ENCODE measurements at regions not wholly inside any gene's neighbourhood (a gene's known extent, or its start where the extent isn't known, plus 50 kb on each side); places are given as distances from the start of the nearest gene placed in this dataset.

DNA sequence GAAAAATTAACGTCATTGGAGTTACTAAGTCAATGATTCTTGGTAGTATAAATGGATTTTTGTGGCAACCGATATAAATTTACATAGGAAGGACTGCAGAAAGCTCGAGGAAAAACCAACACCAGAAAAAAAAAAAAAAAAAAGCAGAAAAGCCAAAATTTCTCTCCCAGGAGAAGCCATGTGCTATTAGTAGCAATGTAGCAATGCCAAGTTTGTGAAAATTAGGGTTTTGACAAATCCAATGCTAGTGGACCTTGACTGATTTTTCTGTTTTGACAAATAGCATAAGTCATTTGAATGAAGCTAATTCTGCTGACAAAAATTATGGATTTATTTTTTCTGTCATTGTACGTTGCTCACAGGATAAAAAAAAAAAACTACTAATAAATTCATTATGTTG lies 1561.9 kb downstream of the MRPL39 start:
- Mint-ChIP-seq H3K27ac (no peak overlapping the region), H3K27me3 (no peaks in the 10 kb centered on the region), H3K9me3 (ENCODE audit: insufficient read depth) (no peaks in the 10 kb centered on the region), H3K4me1 (peaks cover 57% of the 10 kb centered on the region), H3K4me3 (no peak overlapping the region)
- DNase-seq, result no peak
- no peak overlapping the region for H3K4me3 ChIP-seq (ENCODE audit: control extremely low read depth in 1 of 5, extremely low read depth in 1 of 5, insufficient read depth in 1 of 5, low read depth in 2 of 5, low read length in 4 of 5)
- H3K27me3 ChIP-seq (replicated peaks in 1 of 4; ENCODE audit: control extremely low read depth in 1 of 4, control insufficient read depth in 3 of 4, insufficient read depth in 4 of 4, low read length in 3 of 4), result no peaks in the 10 kb centered on the region
- H3K9ac ChIP-seq (ENCODE audit: low read length), result no peak overlapping the region
- H3K79me2 ChIP-seq (ENCODE audit: control insufficient read depth, insufficient read depth, low read length), result no peaks in the 10 kb centered on the region
- TF ChIP-seq EZH2 (IDR thresholded peaks at IDR 0.05; ENCODE audit: borderline replicate concordance, insufficient read depth, low read depth, low read length, poor library complexity, severe bottlenecking), result no peak
- TF ChIP-seq, protein P1, sequence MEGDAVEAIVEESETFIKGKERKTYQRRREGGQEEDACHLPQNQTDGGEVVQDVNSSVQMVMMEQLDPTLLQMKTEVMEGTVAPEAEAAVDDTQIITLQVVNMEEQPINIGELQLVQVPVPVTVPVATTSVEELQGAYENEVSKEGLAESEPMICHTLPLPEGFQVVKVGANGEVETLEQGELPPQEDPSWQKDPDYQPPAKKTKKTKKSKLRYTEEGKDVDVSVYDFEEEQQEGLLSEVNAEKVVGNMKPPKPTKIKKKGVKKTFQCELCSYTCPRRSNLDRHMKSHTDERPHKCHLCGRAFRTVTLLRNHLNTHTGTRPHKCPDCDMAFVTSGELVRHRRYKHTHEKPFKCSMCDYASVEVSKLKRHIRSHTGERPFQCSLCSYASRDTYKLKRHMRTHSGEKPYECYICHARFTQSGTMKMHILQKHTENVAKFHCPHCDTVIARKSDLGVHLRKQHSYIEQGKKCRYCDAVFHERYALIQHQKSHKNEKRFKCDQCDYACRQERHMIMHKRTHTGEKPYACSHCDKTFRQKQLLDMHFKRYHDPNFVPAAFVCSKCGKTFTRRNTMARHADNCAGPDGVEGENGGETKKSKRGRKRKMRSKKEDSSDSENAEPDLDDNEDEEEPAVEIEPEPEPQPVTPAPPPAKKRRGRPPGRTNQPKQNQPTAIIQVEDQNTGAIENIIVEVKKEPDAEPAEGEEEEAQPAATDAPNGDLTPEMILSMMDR (IDR thresholded peaks at IDR 0.05), result no peak
- CTCF ChIA-PET, result interaction anchor here (0.6 to 2.3 kb wide), 12 partner anchors 9 to 1691 kb away, joined by 3 to 10 read pairs (median 4); no protein-coding TSS in a partner anchor
- peak overlapping the region; percentile 47 for H2AFZ ChIP-seq (ENCODE audit: insufficient read depth, low read depth, low read length, poor library complexity, severe bottlenecking)
- H3K4me2 ChIP-seq (replicated peaks; ENCODE audit: low read depth, low read length, poor library complexity, severe bottlenecking), result peak overlapping the region; percentile 62
- POLR2A ChIA-PET, result no interaction called here
- no CpG with 5 or more reads among the region's 4 CpGs for WGBS (ENCODE audit: insufficient coverage)
- no peaks in the 10 kb centered on the region for H4K20me1 ChIP-seq (ENCODE audit: control insufficient read depth, insufficient read depth, low read length, poor library complexity, severe bottlenecking)
- peaks cover 0 to 4% (median 0%) of the 10 kb centered on the region in 3 donors for H3K9me3 ChIP-seq (ENCODE audit: control extremely low read depth in 1 of 3, control insufficient read depth in 2 of 3, insufficient read depth in 1 of 3, low read length in 2 of 3)
- H3K36me3 ChIP-seq (replicated peaks in 1 of 2; ENCODE audit: control extremely low read depth in 1 of 2, control insufficient read depth in 1 of 2, extremely low read depth in 1 of 2, insufficient read depth in 2 of 2, low read length in 1 of 2), result no peaks in the 10 kb centered on the region
- H3K27ac ChIP-seq (ENCODE audit: low read length in 2 of 2), result peak overlapping the region in 1 of 2 donors; percentile 6
- H3K4me1 ChIP-seq (ENCODE audit: control insufficient read depth in 2 of 2, insufficient read depth in 2 of 2, low read length in 2 of 2), result peaks cover 44 to 57% of the 10 kb centered on the region in 2 donors
- intact Hi-C loops (cut with micrococcal nuclease), result loop anchor here (10.0 kb wide), 1 partner anchor 191 kb away; no protein-coding TSS in a partner anchor
- ATAC-seq (ENCODE audit: low read depth), result no peak

DNA sequence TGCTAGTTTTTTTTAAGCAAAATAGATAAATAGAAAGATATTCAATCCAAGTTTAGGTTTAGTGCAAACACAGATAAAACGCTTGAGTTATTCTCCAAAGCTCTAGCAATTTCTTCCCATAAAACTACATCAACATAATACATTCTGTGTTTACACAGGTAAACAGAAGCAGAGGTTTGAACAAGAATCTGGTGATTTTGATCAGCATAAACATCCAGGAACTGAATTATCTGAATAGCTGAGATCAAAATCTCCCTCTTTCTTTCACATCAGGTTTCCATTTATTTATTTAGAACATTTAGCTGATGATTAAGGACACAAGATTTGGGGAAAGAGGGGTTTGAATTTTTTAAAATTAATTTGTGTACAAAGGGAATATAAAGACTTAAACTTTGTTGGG lies 1564.6 kb downstream of the MRPL39 start:
- no peaks in the 10 kb centered on the region for H4K20me1 ChIP-seq (ENCODE audit: control insufficient read depth, insufficient read depth, low read length, poor library complexity, severe bottlenecking)
- no peak overlapping the region for H3K27ac ChIP-seq (ENCODE audit: low read length in 2 of 2)
- intact Hi-C loops (cut with micrococcal nuclease), result loop anchor here (10.0 kb wide), 1 partner anchor 188 kb away; no protein-coding TSS in a partner anchor
- Mint-ChIP-seq H3K27ac (no peak overlapping the region), H3K9me3 (ENCODE audit: insufficient read depth) (no peaks in the 10 kb centered on the region), H3K27me3 (no peaks in the 10 kb centered on the region), H3K4me1 (peaks cover 40% of the 10 kb centered on the region), H3K4me3 (no peak overlapping the region)
- no peaks in the 10 kb centered on the region for H3K27me3 ChIP-seq (replicated peaks in 1 of 4; ENCODE audit: control extremely low read depth in 1 of 4, control insufficient read depth in 3 of 4, insufficient read depth in 4 of 4, low read length in 3 of 4)
- H2AFZ ChIP-seq (ENCODE audit: insufficient read depth, low read depth, low read length, poor library complexity, severe bottlenecking), result no peak overlapping the region
- no peak for ATAC-seq (ENCODE audit: low read depth)
- peaks cover 25 to 35% of the 10 kb centered on the region in 2 donors for H3K4me1 ChIP-seq (ENCODE audit: control insufficient read depth in 2 of 2, insufficient read depth in 2 of 2, low read length in 2 of 2)
- no CpG with 5 or more reads among the region's 1 CpG for WGBS (ENCODE audit: insufficient coverage)
- POLR2A ChIA-PET, result no interaction called here
- CTCF ChIA-PET, result no interaction called here
- no peak overlapping the region for H3K4me3 ChIP-seq (ENCODE audit: control extremely low read depth in 1 of 5, extremely low read depth in 1 of 5, insufficient read depth in 1 of 5, low read depth in 2 of 5, low read length in 4 of 5)
- no peak overlapping the region for H3K9ac ChIP-seq (ENCODE audit: low read length)
- H3K4me2 ChIP-seq (replicated peaks; ENCODE audit: low read depth, low read length, poor library complexity, severe bottlenecking), result no peak overlapping the region
- TF ChIP-seq, protein P1 (IDR thresholded peaks at IDR 0.05), result no peak
- no peak for TF ChIP-seq EZH2 (IDR thresholded peaks at IDR 0.05; ENCODE audit: borderline replicate concordance, insufficient read depth, low read depth, low read length, poor library complexity, severe bottlenecking)
- no peak for DNase-seq
- H3K79me2 ChIP-seq (ENCODE audit: control insufficient read depth, insufficient read depth, low read length), result no peaks in the 10 kb centered on the region
- H3K36me3 ChIP-seq (replicated peaks in 1 of 2; ENCODE audit: control extremely low read depth in 1 of 2, control insufficient read depth in 1 of 2, extremely low read depth in 1 of 2, insufficient read depth in 2 of 2, low read length in 1 of 2), result no peaks in the 10 kb centered on the region
- no peaks in the 10 kb centered on the region for H3K9me3 ChIP-seq (ENCODE audit: control extremely low read depth in 1 of 3, control insufficient read depth in 2 of 3, insufficient read depth in 1 of 3, low read length in 2 of 3)

All from B cell (primary cell).